GM10248 (cell line): ENCODE measurements at regions not wholly inside any gene's neighbourhood (a gene's known extent, or its start where the extent isn't known, plus 50 kb on each side); places are given as distances from the start of the nearest gene placed in this dataset.

Experiments
- CTCF ChIA-PET: fragments of 300-600 bp; sonication (Branson Sonifier 250); formaldehyde crosslinking; extraction: SDS; loops from one replicate; lab custom pipeline; 2021; ENCODE audit warnings: antibody characterized with exemption; lab: Yijun Ruan, JAX
- POLR2A ChIA-PET: fragments of 350-650 bp; sonication (Branson Sonifier 250); formaldehyde crosslinking; extraction: SDS; loops from one replicate; lab custom pipeline; 2020; ENCODE audit warnings: antibody characterized with exemption; lab: Yijun Ruan, JAX
- DNase-seq: peaks from one replicate; pipeline ENCODE4 v3.0.0; 2012; ENCODE audit errors: extremely low spot score
- CTCF ChIP-seq: IDR thresholded peaks from 2 replicates; pipeline ENCODE4 v1.5.1; 2012; ENCODE audit warnings: mild to moderate bottlenecking, low read depth; ENCODE audit errors: extremely low read depth, missing control alignments, control extremely low read depth

GRCh38 chr4:186954509-186954908, 230.9 kb upstream of the FAT1 start:
- no peak for TF ChIP-seq CTCF
- CTCF ChIA-PET, result no interaction called here
- no peak for DNase-seq
- POLR2A ChIA-PET, result no interaction called here

GRCh38 chr4:186954956-186955355, 231.3 kb upstream of the FAT1 start:
- ChIA-PET POLR2A (no interaction called here), CTCF (no interaction called here)
- TF ChIP-seq CTCF, result no peak
- no peak for DNase-seq

- no peak for TF ChIP-seq CTCF
- no peak for DNase-seq
- CTCF ChIA-PET, result no interaction called here
- POLR2A ChIA-PET, result no interaction called here
Observed at GRCh38 chr4:186957952-186958555, 234.4 kb upstream of the FAT1 start.

- POLR2A ChIA-PET, result no interaction called here
- no peak for DNase-seq
- TF ChIP-seq CTCF, result no peak
- CTCF ChIA-PET, result no interaction called here
Observed at GRCh38 chr4:186958726-186959350, 235.2 kb upstream of the FAT1 start.

GRCh38 chr4:186979961-186980745, 256.5 kb upstream of the FAT1 start:
- CTCF ChIA-PET, result no interaction called here
- POLR2A ChIA-PET, result no interaction called here
- DNase-seq, result no peak
- no peak for TF ChIP-seq CTCF

GRCh38 chr4:186981161-186981560, 257.5 kb upstream of the FAT1 start:
- no peak for DNase-seq
- no peak for TF ChIP-seq CTCF
- ChIA-PET POLR2A (no interaction called here), CTCF (no interaction called here)
